ENCODE measurements at regions not wholly inside any gene's neighbourhood (a gene's known extent, or its start where the extent isn't known, plus 50 kb on each side); places are given as distances from the start of the nearest gene placed in this dataset.
"Not testable (repeated sequence)": the region's sequence is repeated elsewhere in the genome, so short reads cannot be mapped to it uniquely, and the experiment has no call there.

- TF ChIP-seq, protein P1, sequence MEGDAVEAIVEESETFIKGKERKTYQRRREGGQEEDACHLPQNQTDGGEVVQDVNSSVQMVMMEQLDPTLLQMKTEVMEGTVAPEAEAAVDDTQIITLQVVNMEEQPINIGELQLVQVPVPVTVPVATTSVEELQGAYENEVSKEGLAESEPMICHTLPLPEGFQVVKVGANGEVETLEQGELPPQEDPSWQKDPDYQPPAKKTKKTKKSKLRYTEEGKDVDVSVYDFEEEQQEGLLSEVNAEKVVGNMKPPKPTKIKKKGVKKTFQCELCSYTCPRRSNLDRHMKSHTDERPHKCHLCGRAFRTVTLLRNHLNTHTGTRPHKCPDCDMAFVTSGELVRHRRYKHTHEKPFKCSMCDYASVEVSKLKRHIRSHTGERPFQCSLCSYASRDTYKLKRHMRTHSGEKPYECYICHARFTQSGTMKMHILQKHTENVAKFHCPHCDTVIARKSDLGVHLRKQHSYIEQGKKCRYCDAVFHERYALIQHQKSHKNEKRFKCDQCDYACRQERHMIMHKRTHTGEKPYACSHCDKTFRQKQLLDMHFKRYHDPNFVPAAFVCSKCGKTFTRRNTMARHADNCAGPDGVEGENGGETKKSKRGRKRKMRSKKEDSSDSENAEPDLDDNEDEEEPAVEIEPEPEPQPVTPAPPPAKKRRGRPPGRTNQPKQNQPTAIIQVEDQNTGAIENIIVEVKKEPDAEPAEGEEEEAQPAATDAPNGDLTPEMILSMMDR (IDR thresholded peaks at IDR 0.05): no peak
- Histone ChIP-seq H3K27ac (no peak overlapping the region), H3K4me3 (no peak overlapping the region), H3K4me1 (ENCODE audit: control insufficient read depth in 1 of 2, low read depth in 2 of 2) (no peaks in the 10 kb centered on the region), H3K9me3 (no peaks in the 10 kb centered on the region), H3K36me3 (no peaks in the 10 kb centered on the region), H3K27me3 (replicated peaks; ENCODE audit: insufficient read depth) (no peaks in the 10 kb centered on the region)
- ATAC-seq (ENCODE audit: insufficient number of reproducible peaks, low FRiP score, low read depth) (no peak), DNase-seq (ENCODE audit: low spot score) (no peak)
These were observed 344.7 kb downstream of the TAF11L14 start for GRCh38 chr5:17978954-17979353.

GRCh38 chr5:17982626-17983025 is 348.4 kb downstream of the TAF11L14 start:
- H3K36me3 ChIP-seq; H3K27me3 ChIP-seq (replicated peaks; ENCODE audit: insufficient read depth); ATAC-seq (ENCODE audit: insufficient number of reproducible peaks, low FRiP score, low read depth); H3K27ac ChIP-seq; H3K9me3 ChIP-seq; H3K4me3 ChIP-seq; H3K4me1 ChIP-seq (ENCODE audit: control insufficient read depth in 1 of 2, low read depth in 2 of 2); DNase-seq (ENCODE audit: low spot score): not testable (repeated sequence)

DNA sequence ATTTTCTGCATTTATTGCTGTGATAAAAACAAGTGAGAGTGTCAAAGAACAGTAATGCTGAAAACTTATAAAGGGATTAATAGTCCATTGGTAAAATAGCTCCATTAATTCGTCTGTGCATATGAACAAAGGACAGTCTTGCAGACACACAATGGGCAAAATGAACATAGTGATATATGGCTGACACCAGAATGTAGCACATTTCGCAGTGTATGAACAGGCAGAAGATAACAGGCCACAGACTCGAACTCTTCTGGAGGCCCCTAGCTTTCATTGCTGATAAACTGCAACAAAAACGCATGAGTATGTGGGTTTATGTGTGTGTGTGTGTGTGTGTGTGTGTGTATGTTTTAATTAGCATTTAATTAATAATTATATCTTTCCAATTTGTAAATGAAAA is 354.8 kb downstream of the TAF11L14 start:
- Histone ChIP-seq H3K4me1 (ENCODE audit: control insufficient read depth in 1 of 2, low read depth in 2 of 2) (no peaks in the 10 kb centered on the region), H3K4me3 (no peak overlapping the region), H3K36me3 (no peaks in the 10 kb centered on the region), H3K27ac (no peak overlapping the region), H3K9me3 (no peaks in the 10 kb centered on the region), H3K27me3 (replicated peaks; ENCODE audit: insufficient read depth) (no peaks in the 10 kb centered on the region)
- TF ChIP-seq, protein P1 (IDR thresholded peaks at IDR 0.05): no peak
- ATAC-seq (ENCODE audit: insufficient number of reproducible peaks, low FRiP score, low read depth) (no peak), DNase-seq (ENCODE audit: low spot score) (no peak)

GRCh38 chr5:17989567-17990563 is 355.6 kb downstream of the TAF11L14 start:
- ATAC-seq (ENCODE audit: insufficient number of reproducible peaks, low FRiP score, low read depth) (no peak), DNase-seq (ENCODE audit: low spot score) (no peak)
- Histone ChIP-seq H3K36me3 (no peaks in the 10 kb centered on the region), H3K27ac (no peak overlapping the region), H3K9me3 (no peaks in the 10 kb centered on the region), H3K4me1 (ENCODE audit: control insufficient read depth in 1 of 2, low read depth in 2 of 2) (no peaks in the 10 kb centered on the region), H3K4me3 (no peak overlapping the region), H3K27me3 (replicated peaks; ENCODE audit: insufficient read depth) (no peaks in the 10 kb centered on the region)
- TF ChIP-seq, protein P1 (IDR thresholded peaks at IDR 0.05): no peak

DNA sequence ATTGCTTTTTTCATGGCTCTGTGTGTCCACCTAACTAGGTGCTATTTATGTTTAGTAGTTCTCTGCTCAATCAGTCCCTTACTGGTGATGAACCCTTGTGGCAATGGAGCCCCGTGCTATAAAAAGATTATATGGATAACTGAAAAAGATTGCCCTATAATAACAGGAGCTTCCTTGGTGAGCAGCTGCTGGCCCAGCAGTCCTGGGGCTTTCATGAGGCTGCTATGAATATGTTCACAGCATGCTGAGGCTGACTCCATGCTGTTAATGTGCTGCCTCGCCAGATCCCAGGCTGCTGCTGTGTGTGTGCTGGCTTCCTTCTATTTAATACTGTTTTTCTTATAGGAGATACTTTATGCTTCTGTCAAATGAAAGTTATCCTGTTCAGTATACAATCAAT is 357.5 kb downstream of the TAF11L14 start:
- DNase-seq (ENCODE audit: low spot score) (no peak), ATAC-seq (ENCODE audit: insufficient number of reproducible peaks, low FRiP score, low read depth) (no peak)
- Histone ChIP-seq H3K27ac (no peak overlapping the region), H3K27me3 (replicated peaks; ENCODE audit: insufficient read depth) (no peaks in the 10 kb centered on the region), H3K4me1 (ENCODE audit: control insufficient read depth in 1 of 2, low read depth in 2 of 2) (no peaks in the 10 kb centered on the region), H3K9me3 (no peaks in the 10 kb centered on the region), H3K36me3 (no peaks in the 10 kb centered on the region), H3K4me3 (no peak overlapping the region)
- TF ChIP-seq, protein P1 (IDR thresholded peaks at IDR 0.05): no peak
